ENCODE measurements at regions not wholly inside any gene's neighbourhood (a gene's known extent, or its start where the extent isn't known, plus 50 kb on each side); places are given as distances from the start of the nearest gene placed in this dataset.

DNA sequence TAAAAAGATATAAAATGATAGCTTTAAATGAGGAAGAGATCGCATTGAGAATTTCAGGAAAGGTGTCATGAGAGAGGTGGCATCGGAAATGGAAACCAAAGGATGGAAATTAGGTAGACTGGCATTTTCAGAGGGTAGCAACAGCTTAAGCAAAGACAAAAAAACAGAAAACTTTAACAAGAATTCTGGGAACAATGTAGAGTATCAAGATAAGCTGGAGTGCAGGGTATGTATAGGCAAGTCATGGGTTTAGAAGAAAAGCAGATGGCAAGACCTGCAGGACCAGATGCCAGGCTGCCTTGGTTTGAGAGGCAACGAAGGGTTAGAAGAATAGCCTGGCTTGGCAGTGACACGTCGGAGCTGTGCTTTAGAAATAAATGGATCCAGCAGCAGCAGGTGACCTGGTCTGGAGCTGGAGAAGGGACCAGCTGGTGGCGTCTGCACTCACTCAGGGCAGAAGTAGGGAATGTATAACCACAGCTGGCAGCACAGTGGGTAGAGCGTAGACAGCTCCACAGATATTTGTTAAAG lies 149.4 kb upstream of the TIAM1 start:
- TF ChIP-seq, protein P1, sequence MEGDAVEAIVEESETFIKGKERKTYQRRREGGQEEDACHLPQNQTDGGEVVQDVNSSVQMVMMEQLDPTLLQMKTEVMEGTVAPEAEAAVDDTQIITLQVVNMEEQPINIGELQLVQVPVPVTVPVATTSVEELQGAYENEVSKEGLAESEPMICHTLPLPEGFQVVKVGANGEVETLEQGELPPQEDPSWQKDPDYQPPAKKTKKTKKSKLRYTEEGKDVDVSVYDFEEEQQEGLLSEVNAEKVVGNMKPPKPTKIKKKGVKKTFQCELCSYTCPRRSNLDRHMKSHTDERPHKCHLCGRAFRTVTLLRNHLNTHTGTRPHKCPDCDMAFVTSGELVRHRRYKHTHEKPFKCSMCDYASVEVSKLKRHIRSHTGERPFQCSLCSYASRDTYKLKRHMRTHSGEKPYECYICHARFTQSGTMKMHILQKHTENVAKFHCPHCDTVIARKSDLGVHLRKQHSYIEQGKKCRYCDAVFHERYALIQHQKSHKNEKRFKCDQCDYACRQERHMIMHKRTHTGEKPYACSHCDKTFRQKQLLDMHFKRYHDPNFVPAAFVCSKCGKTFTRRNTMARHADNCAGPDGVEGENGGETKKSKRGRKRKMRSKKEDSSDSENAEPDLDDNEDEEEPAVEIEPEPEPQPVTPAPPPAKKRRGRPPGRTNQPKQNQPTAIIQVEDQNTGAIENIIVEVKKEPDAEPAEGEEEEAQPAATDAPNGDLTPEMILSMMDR (IDR thresholded peaks at IDR 0.05), result no peak
- Histone ChIP-seq H3K4me1 (no peaks in the 10 kb centered on the region), H3K27me3 (no peaks in the 10 kb centered on the region), H3K27ac (no peak overlapping the region), H3K36me3 (no peaks in the 10 kb centered on the region), H3K4me3 (no peak overlapping the region), H3K9me3 (no peaks in the 10 kb centered on the region)
- no peak for DNase-seq (ENCODE audit: low spot score)

DNA sequence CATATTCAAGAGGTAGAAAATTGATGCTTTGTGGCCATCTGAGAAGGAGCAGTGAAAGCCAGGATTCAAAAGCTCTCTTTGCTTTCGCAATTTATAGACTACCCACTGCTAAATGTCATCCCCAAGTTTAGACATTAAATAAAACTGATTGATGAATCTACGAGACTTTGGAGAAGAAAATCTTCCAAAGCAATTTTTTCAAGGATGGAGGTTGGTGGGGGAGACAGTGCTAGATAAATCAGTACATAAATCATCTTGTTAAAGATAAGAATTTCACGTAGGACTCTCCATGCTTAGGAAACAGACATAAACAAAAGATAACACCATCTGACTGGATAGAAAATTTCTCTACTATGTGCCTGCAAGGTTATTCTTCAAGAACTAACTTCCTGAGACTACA lies 147.6 kb upstream of the TIAM1 start:
- Histone ChIP-seq H3K36me3 (no peaks in the 10 kb centered on the region), H3K4me3 (no peak overlapping the region), H3K27ac (no peak overlapping the region), H3K4me1 (no peaks in the 10 kb centered on the region), H3K27me3 (no peaks in the 10 kb centered on the region), H3K9me3 (no peaks in the 10 kb centered on the region)
- TF ChIP-seq, protein P1 (IDR thresholded peaks at IDR 0.05), result no peak
- DNase-seq (ENCODE audit: low spot score), result no peak

DNA sequence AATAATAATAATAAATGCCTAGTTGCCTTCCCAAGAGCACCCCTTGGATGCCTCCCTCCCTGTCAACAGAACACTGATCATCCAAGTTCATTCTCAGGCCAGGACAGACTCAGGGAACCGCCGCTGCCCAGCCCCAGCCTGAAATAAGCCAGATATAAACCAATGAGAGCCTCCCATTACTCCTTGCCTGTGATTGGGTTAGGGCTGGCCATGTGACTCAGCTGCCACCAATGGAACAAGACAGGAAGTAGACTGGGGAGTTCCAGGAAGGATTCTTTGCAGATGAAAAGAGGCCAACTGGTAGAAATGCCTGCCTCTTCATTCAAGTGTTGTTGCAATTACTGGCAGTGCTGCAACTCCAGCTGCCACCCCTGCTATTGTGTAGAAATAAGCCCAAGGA lies 146.4 kb upstream of the TIAM1 start:
- Histone ChIP-seq H3K9me3 (peaks cover 0 to 3% of the 10 kb centered on the region in 2 donors), H3K4me1 (no peaks in the 10 kb centered on the region), H3K36me3 (no peaks in the 10 kb centered on the region), H3K27me3 (no peaks in the 10 kb centered on the region), H3K27ac (no peak overlapping the region), H3K4me3 (no peak overlapping the region)
- TF ChIP-seq, protein P1 (IDR thresholded peaks at IDR 0.05), result no peak
- DNase-seq (ENCODE audit: low spot score), result no peak

DNA sequence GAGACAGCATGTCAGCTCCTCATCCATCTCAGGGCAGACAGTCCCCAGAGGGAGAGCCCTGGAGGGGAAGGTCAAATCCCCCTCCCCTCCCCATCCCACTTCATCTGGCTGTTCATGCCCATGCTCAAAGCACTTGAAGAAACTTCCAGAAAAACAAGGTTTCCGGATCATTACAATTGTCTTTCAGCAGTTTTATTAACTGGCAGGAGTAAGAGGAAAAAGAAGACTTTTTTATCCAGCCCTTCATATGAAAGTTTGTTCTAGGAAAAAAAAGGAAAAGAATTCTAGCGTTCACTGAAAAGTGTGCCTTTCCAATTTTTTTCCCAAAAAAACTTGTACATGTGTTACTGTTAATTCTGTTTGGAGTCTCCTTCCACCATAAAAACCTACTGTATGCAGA lies 145.7 kb upstream of the TIAM1 start:
- no peaks in the 10 kb centered on the region for H3K36me3 ChIP-seq
- TF ChIP-seq, protein P1 (IDR thresholded peaks at IDR 0.05), result no peak

DNA sequence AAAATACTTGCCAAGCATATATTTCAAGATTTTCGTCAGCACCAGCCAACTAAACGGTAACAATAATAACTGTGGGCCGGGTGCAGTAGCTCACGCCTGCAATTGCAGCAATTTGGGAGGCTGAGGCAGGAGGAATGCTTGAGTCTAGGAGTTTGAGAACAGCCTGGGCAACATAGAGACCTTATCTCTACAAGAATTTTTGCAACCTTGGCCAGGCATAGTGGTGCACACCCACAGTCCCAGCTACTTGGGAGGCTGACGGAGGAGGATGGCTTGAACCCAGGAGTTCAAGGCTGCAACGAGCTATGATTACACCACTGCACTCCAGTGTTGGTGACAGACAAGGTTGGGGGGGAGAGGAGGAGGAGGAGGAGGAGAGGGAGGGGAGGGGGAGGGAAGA lies 145.0 kb upstream of the TIAM1 start:
- Histone ChIP-seq H3K27ac (no peak overlapping the region), H3K36me3 (no peaks in the 10 kb centered on the region), H3K4me1 (no peaks in the 10 kb centered on the region), H3K27me3 (no peaks in the 10 kb centered on the region), H3K4me3 (no peak overlapping the region), H3K9me3 (peaks cover 0 to 9% of the 10 kb centered on the region in 2 donors)
- DNase-seq (ENCODE audit: low spot score), result no peak
- TF ChIP-seq, protein P1 (IDR thresholded peaks at IDR 0.05), result no peak

More for the DNA sequence above, 145.7 kb upstream of the TIAM1 start:
- H3K27ac ChIP-seq, result no peak overlapping the region
- H3K9me3 ChIP-seq, result peaks cover 0 to 9% of the 10 kb centered on the region in 2 donors
- no peak for DNase-seq (ENCODE audit: low spot score)
- H3K27me3 ChIP-seq, result no peaks in the 10 kb centered on the region
- H3K4me3 ChIP-seq, result no peak overlapping the region
- H3K4me1 ChIP-seq, result no peaks in the 10 kb centered on the region

DNA sequence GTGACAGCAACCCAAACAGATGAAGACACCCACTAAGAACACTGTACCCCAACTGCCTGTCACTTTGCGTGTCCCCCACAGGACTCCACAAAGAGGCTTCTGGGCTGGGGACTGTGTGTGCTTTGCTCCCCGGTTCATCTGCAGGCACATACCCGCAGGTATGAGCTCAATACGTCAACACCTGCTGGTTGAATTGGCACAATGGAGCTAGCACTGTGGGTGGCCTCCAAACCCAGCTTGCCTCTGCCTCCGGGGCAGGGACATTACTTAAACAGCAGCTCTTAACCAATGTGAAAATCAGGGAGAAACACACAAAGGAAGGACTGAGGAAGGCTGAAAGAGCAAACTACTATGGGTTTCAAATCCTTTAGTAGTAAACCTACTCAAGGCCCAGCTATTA lies 140.2 kb upstream of the TIAM1 start:
- Histone ChIP-seq H3K27ac (no peak overlapping the region), H3K27me3 (no peaks in the 10 kb centered on the region), H3K4me3 (no peak overlapping the region), H3K9me3 (peaks cover 0 to 24% of the 10 kb centered on the region in 2 donors), H3K36me3 (no peaks in the 10 kb centered on the region), H3K4me1 (no peaks in the 10 kb centered on the region)
- no peak for DNase-seq (ENCODE audit: low spot score)
- TF ChIP-seq, protein P1 (IDR thresholded peaks at IDR 0.05), result no peak

All from right atrium auricular region (tissue), 2 donors.